Endothelial cell of umbilical vein (primary cell): ENCODE measurements at regions not wholly inside any gene's neighbourhood (a gene's known extent, or its start where the extent isn't known, plus 50 kb on each side); places are given as distances from the start of the nearest gene placed in this dataset.

Source experiments
- BruUV-seq: library from RNA; stranded (reverse); fragments of 400-500 nt; replicated peaks from 2 replicates; lab custom pipeline; 2021; lab: Mats Ljungman, UMichigan
- CTCF ChIA-PET: fragments of 300-600, 350-600 bp; sonication (Branson Sonifier 250); formaldehyde crosslinking; loops from one replicate; lab custom pipeline; 2021; ENCODE audit warnings: antibody characterized with exemption, inconsistent platforms; lab: Charles Lee
- POLR2A ChIA-PET: fragments of 300-600, 350-600 bp; sonication (Branson Sonifier 250); formaldehyde crosslinking; loops from one replicate; lab custom pipeline; 2021; ENCODE audit warnings: antibody characterized with exemption, inconsistent platforms; lab: Charles Lee
- DNase-seq: peaks from one replicate; pipeline ENCODE4 v3.0.0-alpha.2; 2011; ENCODE audit warnings: low read depth, low spot score
- FAIRE-seq: peaks from 2 replicates; lab custom pipeline; 2011; peaks lifted over from hg19 to GRCh38; lab: Jason Lieb, UNC
- H2AFZ ChIP-seq: 2 replicates; pipeline ENCODE4 v1.6.0; 2012; ENCODE audit warnings: low read depth, low read length, control low read depth, inconsistent platforms
- H3K27ac ChIP-seq: 2 replicates; pipeline ENCODE4 v1.5.1; 2011; ENCODE audit warnings: low read depth, mild to moderate bottlenecking, control low read depth, low read length, moderate library complexity; ENCODE audit not compliant: insufficient read depth
- H3K27me3 ChIP-seq, 2 experiments: 2 replicates each; pipeline versions ENCODE4 v1.6.0 to v1.6.1; 2011; ENCODE audit warnings: low read length in 2 of 2, mixed read lengths in 1 of 2; ENCODE audit not compliant: control insufficient read depth in 2 of 2, insufficient read depth in 2 of 2
- H3K36me3 ChIP-seq, 2 experiments: 2 replicates in 1 of 2; 3 replicates in 1 of 2; pipeline ENCODE4 v1.5.1; 2011; ENCODE audit warnings: low read length in 2 of 2, mild to moderate bottlenecking in 1 of 2, moderate library complexity in 1 of 2; ENCODE audit not compliant: control insufficient read depth in 2 of 2, insufficient read depth in 2 of 2; ENCODE audit errors: extremely low read depth in 1 of 2
- H3K4me1 ChIP-seq: 3 replicates; pipeline ENCODE4 v1.5.1; 2011; ENCODE audit warnings: mild to moderate bottlenecking, low read length; ENCODE audit not compliant: control insufficient read depth, insufficient read depth; ENCODE audit errors: extremely low read depth
- H3K4me2 ChIP-seq: 2 replicates; pipeline ENCODE4 v1.6.1; 2011; ENCODE audit warnings: low read length, control low read depth, mixed read lengths; ENCODE audit not compliant: insufficient read depth
- H3K4me3 ChIP-seq, 3 experiments: fragments of 200-600 bp in 1 of 3; sonication (generic), shearing (Covaris generic) in 1 of 3; replicated peaks in 1 of 3; 2 replicates each; pipeline ENCODE4 v1.5.1; 2011 to 2016; ENCODE audit warnings: control low read depth in 3 of 3, low read length in 3 of 3, mild to moderate bottlenecking in 2 of 3, inconsistent platforms in 1 of 3, low read depth in 1 of 3, moderate library complexity in 1 of 3; ENCODE audit not compliant: insufficient read depth in 1 of 3
- H3K79me2 ChIP-seq: 2 replicates; pipeline ENCODE4 v1.6.0; 2012; ENCODE audit warnings: low read length, inconsistent platforms; ENCODE audit not compliant: control insufficient read depth, insufficient read depth
- H3K9ac ChIP-seq: replicated peaks from 2 replicates; pipeline ENCODE3; 2011; ENCODE audit warnings: low read length, control low read depth; ENCODE audit not compliant: insufficient read depth; ENCODE audit errors: extremely low read depth
- H3K9me1 ChIP-seq: replicated peaks from 3 replicates; pipeline ENCODE4 v1.6.0; 2011; ENCODE audit warnings: mild to moderate bottlenecking, low read length; ENCODE audit not compliant: control insufficient read depth, insufficient read depth; ENCODE audit errors: extremely low read depth
- H3K9me3 ChIP-seq: replicated peaks from 2 replicates; pipeline ENCODE4 v1.5.1; 2012; ENCODE audit warnings: low read length, inconsistent platforms; ENCODE audit not compliant: control insufficient read depth, insufficient read depth
- H4K20me1 ChIP-seq: replicated peaks from 2 replicates; pipeline ENCODE3; 2011; ENCODE audit warnings: mild to moderate bottlenecking, low read length; ENCODE audit not compliant: control insufficient read depth, insufficient read depth; ENCODE audit errors: extremely low read depth
- EZH2 ChIP-seq: IDR thresholded peaks from 2 replicates; pipeline ENCODE4 v1.6.1; 2012; ENCODE audit warnings: borderline replicate concordance, low read depth, mild to moderate bottlenecking, moderate library complexity, low read length, inconsistent platforms; ENCODE audit not compliant: severe bottlenecking
- FOS ChIP-seq: IDR thresholded peaks from 2 replicates; pipeline ENCODE4 v1.6.1; 2011; ENCODE audit warnings: mild to moderate bottlenecking, low read length, moderate library complexity, borderline replicate concordance; ENCODE audit not compliant: insufficient read depth
- GATA2 ChIP-seq: IDR thresholded peaks from 2 replicates; pipeline ENCODE4 v1.7.0; 2011; ENCODE audit warnings: low read depth, mild to moderate bottlenecking, moderate library complexity, mixed read lengths, low read length; ENCODE audit not compliant: insufficient read length, insufficient read depth
- JUN ChIP-seq: IDR thresholded peaks from 2 replicates; pipeline ENCODE4 v1.6.1; 2011; ENCODE audit warnings: borderline replicate concordance, low read depth; ENCODE audit not compliant: insufficient read length, insufficient read depth
- MYC ChIP-seq: IDR thresholded peaks from one replicate; pipeline ENCODE4 v1.6.1; 2011; ENCODE audit warnings: mild to moderate bottlenecking, low read depth, low read length
- POLR2A ChIP-seq: IDR thresholded peaks from 2 replicates; pipeline ENCODE4 v1.6.1; 2012; ENCODE audit warnings: low read depth, mild to moderate bottlenecking, control low read depth, low read length
- POLR2AphosphoS5 ChIP-seq: IDR thresholded peaks from 2 replicates; pipeline ENCODE4 v1.6.1; 2012; ENCODE audit warnings: low read depth, mild to moderate bottlenecking, control low read depth, low read length, moderate library complexity; ENCODE audit not compliant: insufficient read depth
- dilution Hi-C: fragments of 300-500 bp; cut with MboI; formaldehyde crosslinking; loops from one replicate; pipeline ENCODE4 v1.15.0; 2019; ENCODE audit warnings: low sequenced_read_pairs; ENCODE audit not compliant: extremely low pct_ligation_motif_present
- intact Hi-C: fragments of 100-400 bp; cut with micrococcal nuclease; formaldehyde crosslinking; loops from one replicate; pipeline ENCODE4 v1.10.0; 2022
- TF ChIP-seq, protein P1 (sequence below): IDR thresholded peaks from 2 replicates; pipeline ENCODE4 v1.6.1; 2011; ENCODE audit not compliant: insufficient read depth, insufficient read length
- TF ChIP-seq, protein P2 (sequence below), 2 donors: IDR thresholded peaks; 1 replicate in 1 of 2; 2 replicates in 1 of 2; pipeline ENCODE4 v1.5.1; 2011; ENCODE audit warnings: low read length in 2 of 2, mild to moderate bottlenecking in 2 of 2, moderate library complexity in 2 of 2, control low read depth in 1 of 2, inconsistent platforms in 1 of 2, low read depth in 1 of 2; ENCODE audit not compliant: insufficient read depth in 1 of 2; ENCODE audit errors: extremely low read depth in 1 of 2

DNA sequence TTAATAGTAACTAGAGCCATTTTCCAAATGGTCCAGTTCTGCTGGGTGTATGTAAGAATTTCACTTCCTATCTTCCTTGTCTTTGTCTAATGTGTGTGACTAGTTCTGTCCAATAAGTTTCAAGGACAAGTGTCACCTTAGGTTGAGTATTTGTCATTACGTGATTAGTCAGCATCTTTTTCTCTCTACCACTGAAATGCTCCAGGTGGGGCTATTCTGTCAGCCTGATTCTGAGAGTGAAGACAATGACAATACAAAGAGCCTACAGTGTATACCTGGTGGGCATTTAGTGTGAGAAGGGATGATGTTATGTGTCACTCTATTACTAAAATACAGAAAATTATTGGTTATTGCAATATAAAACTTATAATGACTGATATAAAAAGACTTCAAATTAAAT, 876.3 kb downstream of the C4orf33 start:
- H3K27me3 ChIP-seq = no peaks in the 10 kb centered on the region
- ChIA-PET CTCF (no interaction called here), POLR2A (no interaction called here)
- intact Hi-C loops = no loop called here
- dilution Hi-C loops = no loop called here
- DNase-seq (no peak), FAIRE-seq (no peak)
- no peaks in the 10 kb centered on the region for H3K9me3 ChIP-seq
- H3K4me1 ChIP-seq = no peaks in the 10 kb centered on the region
- no peaks in the 10 kb centered on the region for H3K79me2 ChIP-seq
- H3K27ac ChIP-seq = no peak overlapping the region
- no peak overlapping the region for H3K4me3 ChIP-seq
- no TSS peak for BruUV-seq
- no peaks in the 10 kb centered on the region for H4K20me1 ChIP-seq
- H3K9ac ChIP-seq = no peak overlapping the region
- H3K4me2 ChIP-seq = no peak overlapping the region
- no peaks in the 10 kb centered on the region for H3K36me3 ChIP-seq
- no peaks in the 10 kb centered on the region for H3K9me1 ChIP-seq
- H2AFZ ChIP-seq = no peak overlapping the region
- TF ChIP-seq, protein P1, sequence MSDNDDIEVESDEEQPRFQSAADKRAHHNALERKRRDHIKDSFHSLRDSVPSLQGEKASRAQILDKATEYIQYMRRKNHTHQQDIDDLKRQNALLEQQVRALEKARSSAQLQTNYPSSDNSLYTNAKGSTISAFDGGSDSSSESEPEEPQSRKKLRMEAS = no peak

DNA sequence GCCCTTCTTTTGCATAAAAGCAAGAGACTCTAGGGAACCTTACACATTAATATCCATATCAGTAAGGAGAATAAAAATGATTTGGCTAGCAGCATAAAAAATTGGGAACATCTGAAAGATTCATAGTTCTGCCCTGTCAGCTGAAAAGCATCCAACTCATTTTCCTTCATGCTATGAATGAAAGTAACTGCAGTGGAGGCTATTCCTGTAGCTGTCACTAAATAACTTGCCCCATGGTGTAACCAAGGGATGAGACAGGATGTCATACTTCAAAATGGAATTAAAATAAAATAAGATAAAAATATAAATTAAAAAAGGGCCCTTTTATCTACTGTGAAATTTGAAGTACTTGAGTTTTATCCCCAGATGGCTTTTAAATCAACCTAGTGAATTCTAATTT, 878.8 kb downstream of the C4orf33 start:
- intact Hi-C loops (no loop called here), dilution Hi-C loops (no loop called here)
- no peak for DNase-seq
- no TSS peak for BruUV-seq
- CTCF ChIA-PET = no interaction called here
- no peaks in the 10 kb centered on the region for H3K36me3 ChIP-seq
- no peak overlapping the region for H2AFZ ChIP-seq
- H3K9ac ChIP-seq = no peak overlapping the region
- H3K4me2 ChIP-seq = no peak overlapping the region
- no peak overlapping the region for H3K4me3 ChIP-seq
- no peaks in the 10 kb centered on the region for H3K9me1 ChIP-seq
- FAIRE-seq = no peak
- POLR2A ChIA-PET = no interaction called here
- TF ChIP-seq, protein P1 = no peak
- TF ChIP-seq GATA2 = no peak
- TF ChIP-seq POLR2A = no peak
- TF ChIP-seq MYC = no peak
- no peak for TF ChIP-seq POLR2AphosphoS5
- TF ChIP-seq, protein P2, sequence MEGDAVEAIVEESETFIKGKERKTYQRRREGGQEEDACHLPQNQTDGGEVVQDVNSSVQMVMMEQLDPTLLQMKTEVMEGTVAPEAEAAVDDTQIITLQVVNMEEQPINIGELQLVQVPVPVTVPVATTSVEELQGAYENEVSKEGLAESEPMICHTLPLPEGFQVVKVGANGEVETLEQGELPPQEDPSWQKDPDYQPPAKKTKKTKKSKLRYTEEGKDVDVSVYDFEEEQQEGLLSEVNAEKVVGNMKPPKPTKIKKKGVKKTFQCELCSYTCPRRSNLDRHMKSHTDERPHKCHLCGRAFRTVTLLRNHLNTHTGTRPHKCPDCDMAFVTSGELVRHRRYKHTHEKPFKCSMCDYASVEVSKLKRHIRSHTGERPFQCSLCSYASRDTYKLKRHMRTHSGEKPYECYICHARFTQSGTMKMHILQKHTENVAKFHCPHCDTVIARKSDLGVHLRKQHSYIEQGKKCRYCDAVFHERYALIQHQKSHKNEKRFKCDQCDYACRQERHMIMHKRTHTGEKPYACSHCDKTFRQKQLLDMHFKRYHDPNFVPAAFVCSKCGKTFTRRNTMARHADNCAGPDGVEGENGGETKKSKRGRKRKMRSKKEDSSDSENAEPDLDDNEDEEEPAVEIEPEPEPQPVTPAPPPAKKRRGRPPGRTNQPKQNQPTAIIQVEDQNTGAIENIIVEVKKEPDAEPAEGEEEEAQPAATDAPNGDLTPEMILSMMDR (IDR thresholded peaks at IDR 0.05; ENCODE audit: extremely low read depth in 1 of 2, insufficient read depth in 1 of 2, low read depth in 1 of 2, low read length in 2 of 2) = no peak
- TF ChIP-seq EZH2 = no peak
- TF ChIP-seq JUN = no peak
- TF ChIP-seq FOS = no peak
- no peak overlapping the region for H3K27ac ChIP-seq
- H3K9me3 ChIP-seq = no peaks in the 10 kb centered on the region
- no peaks in the 10 kb centered on the region for H3K79me2 ChIP-seq
- H3K27me3 ChIP-seq = no peaks in the 10 kb centered on the region
- no peaks in the 10 kb centered on the region for H4K20me1 ChIP-seq
- no peaks in the 10 kb centered on the region for H3K4me1 ChIP-seq
